Femur (tissue), 1 donor: ENCODE measurements at regions not wholly inside any gene's neighbourhood (a gene's known extent, or its start where the extent isn't known, plus 50 kb on each side); places are given as distances from the start of the nearest gene placed in this dataset.

Source experiments
- DNase-seq: peaks from one replicate; pipeline ENCODE4 v3.0.0-alpha.2; 2017

DNA sequence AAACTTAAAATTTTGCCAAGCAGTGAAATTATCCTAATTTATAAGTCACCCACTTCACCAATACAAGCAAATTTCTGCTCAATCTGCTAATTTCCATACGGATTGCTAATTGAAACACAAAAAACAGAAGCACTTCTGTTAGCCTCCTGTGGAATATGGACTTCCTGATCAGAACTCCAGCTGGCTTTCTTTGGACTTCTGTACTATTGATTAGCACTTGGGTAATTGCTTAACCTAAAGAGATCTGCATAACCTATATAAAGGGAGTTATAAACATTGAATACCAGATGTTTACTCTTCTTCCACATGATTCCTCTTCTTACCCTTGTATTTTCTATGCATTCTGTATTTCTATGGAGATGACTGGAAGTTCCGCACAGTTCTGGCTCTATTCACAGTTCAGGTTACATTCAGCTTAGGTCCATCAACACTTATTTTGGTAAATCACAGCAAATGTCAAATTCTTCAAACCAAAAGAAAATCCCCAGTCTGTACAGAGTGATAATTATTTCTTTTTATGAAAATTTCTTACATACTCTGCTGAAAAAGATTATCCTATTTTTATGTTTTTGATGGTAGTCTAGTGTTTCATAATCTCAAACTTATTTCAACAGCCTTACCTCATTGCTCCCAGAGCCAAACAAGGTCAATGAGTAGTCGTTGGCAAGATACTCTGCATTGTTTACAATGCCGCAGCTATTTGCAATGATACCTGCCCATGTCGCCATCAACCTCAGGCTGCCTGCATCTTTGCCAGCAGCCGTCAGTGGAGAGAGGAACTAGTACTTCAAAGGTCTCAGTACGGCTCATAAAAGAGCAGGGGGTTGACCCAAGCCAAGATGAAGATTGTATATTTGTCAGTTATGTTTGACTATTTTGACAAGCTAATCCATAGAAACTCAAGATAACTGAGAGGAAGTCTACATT is 225.6 kb downstream of the AHR start:
- no peak for DNase-seq

DNA sequence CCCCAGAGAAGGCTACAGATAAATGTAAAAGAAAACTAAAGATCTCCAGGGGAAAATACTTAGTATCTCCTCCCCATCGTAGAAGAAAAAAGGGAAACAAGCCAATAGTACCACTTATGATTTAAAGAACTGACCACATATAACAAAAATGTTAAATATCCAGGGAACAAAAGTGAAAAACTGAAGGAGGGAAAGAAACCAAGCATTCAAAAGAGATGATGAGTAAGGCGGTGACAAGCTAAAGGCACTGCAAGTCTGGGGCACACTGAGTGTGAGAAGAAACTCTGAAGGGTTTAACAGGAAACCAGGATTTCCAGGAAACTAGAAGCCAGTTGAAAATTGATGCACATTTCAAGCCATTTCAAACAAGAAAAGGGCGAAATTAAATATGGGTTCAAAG is 226.3 kb downstream of the AHR start:
- DNase-seq = no peak

DNA sequence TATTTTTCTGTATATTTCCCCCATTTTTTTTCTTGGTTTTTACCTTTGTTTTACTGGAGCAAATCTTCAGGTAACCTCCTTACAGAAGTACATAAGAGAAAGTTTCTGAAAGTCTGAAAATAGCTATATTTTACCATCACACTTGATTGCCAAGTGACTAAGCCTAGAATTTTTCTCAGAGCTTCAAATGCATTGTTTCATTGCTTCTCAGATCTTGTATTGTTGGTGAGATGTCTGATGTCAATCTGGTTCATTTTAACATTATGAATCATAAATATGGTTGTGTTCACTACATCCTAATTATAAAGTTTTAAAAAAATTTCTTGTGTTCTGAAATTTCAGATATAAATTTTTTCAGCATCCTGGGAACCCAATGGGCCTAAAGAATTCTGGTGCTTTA is 228.2 kb downstream of the AHR start:
- DNase-seq = no peak

DNA sequence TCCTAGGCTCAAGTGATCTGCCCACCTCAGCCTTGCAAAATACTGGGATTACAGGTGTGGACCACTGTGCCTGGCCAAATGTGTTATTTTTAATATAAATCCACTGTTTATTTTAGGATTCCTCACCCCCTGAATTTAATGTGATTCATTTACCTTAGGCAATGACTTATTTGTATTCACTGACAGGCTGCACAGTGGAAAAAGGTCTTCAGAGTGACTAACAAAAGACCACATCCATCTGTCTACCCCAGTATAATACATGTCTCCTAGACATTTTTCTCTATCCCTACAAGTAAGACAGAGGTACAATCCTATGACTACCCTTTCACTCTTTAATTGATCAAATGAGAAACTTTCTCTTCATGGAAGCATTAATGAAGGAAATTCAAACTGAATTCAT is 230.2 kb downstream of the AHR start:
- DNase-seq = no peak

DNA sequence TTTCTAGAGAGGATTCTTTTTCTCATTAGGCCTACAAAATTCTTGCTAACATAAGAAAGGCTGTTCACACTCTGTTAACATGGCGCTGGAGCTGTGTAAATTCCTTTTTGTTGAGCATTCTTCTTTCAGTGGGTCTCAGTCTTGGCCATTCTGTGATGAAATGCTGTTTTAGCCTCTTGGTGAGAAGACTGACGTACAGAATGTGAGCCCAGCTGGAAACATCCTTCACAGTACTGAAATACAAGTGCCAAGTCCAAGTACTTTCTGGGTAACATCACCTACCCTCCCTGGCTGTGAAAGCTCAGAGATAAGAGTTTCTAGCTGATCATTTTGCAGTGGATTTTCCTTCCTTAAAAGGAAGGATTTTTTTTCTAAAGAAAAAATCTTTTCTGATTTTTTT is 231.8 kb downstream of the AHR start:
- no peak for DNase-seq

DNA sequence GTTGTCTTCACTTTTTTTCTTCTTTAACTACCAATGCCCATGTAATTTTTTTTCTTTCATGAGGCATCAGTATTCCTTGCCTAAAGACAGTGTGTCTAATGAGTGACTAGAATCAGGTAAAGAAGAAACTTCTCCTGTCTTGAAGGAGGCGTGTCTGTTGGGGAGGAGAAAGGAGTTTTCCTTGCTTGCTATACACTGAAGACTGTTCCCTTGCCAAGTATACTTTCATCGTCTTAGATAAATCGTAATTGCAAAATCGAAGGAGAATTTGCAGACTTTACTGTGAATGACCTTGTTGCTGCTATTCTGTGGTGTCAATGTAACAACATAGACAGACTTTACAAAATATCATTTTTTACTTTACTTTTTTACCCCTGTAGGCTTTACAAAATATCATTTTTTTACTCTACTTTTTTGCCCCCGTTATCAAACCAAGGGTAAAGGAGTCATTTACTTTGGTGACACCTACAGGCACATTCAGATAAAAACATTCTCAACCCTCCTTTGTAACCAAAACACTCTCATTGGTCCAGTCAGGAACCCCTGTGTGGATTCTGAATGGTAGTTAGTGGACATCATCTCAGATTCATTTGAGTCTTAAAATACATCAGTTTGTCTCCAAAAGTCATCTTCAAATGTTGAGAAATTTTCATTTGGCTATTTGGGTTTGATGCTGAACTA is 232.4 kb downstream of the AHR start:
- DNase-seq = no peak

DNA sequence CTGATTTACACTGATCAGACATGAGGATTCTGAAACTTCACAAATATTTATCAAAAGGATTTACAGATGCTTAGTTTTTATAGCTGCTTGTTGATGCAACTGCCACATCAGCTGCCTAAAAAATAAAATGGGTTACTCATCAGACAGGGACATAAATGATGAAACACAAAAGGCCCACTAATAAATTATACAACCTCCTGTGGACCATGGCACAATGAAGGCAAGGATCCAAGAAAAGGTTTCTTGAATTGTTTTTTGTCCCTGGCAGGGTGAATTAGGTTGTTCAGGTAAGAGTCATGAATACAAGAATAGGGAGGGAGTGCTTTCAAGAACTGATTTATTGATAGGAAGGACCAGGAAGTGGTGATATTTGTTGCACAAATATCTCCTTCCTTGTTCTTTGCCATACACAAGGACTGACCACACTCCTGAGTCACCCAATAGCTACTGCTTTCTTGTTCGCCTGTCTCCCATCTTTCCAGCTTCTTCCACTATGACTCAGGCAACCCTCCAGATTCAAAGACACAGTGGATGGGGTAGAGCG is 234.5 kb downstream of the AHR start:
- DNase-seq = no peak

DNA sequence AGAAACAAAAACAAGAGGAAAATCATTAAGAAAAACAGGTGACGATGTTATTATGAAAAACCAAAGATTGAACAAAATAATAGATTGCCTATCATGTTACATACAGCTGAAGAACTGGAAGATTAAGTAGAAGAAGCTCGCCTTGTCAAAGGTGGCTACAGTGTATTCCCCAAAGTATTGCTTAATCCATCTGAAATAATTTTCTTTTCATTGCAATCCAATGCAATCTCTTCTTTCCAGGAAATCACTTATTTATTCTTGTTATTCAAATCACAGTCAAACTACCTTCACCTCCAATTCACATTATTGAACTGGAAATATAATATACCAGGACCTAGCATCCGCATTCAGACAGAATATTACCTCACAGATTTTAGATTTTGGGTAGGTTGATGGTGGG is 235.9 kb downstream of the AHR start:
- DNase-seq = no peak

DNA sequence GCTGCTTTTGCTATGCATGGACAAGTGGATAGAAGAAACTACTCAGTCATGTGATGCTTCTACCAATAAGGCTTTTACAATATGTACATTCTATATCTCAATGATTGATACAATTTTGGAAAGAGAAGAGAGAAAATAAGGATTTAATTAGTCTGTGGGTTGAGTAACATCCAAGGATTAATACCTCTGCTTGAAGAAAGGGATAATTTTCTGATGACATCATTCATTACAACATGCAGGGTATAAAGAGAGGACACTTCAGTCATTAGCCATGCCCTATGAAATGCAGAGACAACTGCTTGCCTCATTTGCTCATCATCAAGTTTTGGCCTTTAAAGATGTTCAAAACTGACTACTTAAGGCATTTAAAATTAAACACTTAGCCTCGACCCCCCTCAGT is 237.3 kb downstream of the AHR start:
- DNase-seq = no peak

DNA sequence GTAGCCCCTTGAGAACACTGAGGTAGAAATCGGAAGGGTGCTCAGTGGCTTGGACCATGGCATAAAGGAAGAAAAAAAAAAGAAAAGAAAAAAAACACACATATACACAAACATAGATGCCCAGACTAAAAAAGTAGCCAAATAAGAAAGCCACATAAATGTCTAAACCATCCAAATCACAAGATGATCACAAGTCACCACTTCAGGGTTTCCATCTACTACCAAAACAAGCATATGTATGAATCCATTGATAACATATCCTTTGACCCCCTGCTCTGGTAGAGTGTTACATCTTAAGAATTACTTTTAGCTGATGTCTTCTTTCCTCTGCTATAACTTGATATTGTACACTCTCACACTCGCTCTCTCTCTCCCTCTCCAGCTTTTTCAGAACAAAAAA is 245.9 kb downstream of the AHR start:
- DNase-seq = no peak

DNA sequence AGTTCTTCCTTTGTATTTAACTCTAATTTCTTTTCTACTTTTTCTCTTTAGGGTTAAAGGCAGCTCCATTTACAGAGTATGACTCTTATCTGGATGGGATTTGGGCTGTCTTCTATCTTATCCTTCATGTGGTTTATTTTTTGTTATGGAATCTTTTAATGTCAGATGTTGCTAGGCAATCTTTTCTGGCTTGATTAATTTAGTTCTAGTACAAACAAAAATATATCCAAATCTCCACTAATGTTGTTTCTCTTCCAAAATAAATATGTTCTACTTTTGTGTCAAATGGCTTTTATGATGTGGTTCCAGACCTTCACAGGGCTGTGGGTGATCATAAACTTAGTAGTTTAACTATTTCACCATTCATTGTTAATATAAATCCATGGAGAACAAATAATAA is 246.9 kb downstream of the AHR start:
- no peak for DNase-seq

DNA sequence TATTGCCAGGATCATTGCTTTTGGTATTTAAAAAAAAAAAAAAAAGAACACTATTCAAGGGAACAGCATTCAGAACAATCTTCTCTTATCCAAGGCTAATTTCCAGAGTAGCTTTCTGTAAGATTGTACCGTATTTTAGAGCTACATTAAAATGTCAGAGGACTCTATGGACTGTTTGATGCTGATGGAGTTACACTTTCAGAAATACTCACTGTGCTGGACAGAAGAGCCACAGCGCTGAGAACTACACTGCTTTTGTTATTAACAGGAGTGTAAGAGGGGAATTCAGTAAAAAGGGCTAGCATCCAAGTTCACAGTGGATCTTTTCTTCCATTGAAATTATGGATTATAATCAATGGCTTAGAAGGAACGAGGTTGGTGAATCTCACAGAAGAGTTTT is 247.7 kb downstream of the AHR start:
- no peak for DNase-seq

DNA sequence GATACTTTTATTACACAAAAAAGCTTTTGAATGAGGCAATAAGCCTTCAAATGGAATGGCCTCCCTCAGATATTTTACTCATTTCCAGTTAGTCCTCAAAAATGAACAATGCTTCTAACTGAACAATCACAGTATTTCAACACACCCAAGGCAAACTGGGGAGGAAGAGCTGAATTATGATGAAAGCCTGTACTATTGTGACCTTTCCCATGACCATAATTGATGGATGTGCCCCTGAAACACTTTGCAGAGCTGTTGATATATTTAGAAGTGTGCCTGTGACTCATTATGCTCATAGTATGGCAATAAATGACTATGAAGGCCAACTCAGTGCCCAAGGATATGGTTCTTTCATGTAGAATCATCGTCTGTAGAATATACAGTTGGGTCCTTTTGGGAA is 248.1 kb downstream of the AHR start:
- no peak for DNase-seq

DNA sequence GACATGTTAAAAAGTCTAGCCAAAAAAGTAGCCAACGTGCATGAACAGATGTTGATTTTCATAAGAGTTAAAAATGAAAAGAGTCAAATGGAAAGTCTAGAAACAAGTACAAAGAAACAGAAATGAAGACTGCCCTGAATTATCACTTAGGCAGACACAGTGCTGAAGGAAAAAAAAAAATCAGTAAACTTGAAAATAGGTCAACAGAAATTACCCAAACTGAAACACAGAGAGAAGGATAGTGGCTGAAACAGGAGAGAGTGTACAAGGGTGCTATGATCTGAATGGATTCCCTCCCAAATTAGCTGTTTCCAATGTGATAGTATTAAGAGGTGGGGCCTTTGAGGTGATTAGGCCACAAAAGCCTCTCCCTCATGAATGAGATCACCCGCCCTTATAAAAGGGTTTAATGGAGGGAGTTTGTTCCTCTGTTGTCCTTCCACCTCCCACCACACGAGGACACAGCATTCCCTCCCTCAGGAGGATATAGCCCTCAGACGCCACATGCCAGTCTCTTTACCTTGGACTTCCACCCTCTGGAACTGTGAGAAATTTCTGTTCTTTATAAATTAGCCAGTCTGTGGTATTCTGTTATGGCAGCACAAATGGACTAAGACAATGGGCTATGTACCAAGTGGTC is 249.7 kb downstream of the AHR start:
- DNase-seq = no peak

DNA sequence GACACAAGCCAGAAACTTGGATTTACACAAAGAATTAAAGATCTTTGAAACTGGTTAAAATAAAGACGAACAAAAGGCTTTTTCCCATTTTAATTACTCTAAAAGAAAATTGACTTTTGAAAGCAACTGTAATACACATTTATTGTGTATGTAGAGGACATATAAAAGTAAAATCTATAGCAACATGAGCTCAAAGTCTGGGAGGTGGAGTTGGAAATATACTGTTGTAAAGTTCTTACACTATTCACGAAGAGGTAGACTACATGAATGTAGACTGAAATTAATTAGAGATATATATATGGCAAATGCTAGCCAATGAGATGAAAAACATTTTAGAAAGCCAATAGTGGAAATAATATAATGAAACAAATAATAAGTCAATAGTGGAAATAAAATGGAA is 251.0 kb downstream of the AHR start:
- no peak for DNase-seq

DNA sequence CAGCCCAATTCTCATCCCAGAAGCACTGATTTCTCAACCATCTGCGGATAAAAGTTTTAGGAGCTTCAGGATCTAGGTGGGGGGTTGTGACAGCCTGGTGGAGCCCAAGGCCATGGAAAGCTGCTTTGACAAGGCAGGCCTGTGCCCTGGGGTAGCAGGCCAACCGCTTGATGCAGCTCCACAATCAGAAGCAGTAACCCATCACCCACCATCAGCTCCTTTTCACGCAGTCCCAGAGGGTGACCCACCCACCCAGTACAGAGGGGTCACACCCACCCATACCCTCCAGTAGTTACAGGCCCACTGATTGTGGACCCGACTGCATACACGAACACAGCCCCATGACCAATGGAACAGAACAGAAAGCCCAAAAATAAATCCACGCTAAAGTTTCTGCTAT is 253.9 kb downstream of the AHR start:
- DNase-seq = no peak

DNA sequence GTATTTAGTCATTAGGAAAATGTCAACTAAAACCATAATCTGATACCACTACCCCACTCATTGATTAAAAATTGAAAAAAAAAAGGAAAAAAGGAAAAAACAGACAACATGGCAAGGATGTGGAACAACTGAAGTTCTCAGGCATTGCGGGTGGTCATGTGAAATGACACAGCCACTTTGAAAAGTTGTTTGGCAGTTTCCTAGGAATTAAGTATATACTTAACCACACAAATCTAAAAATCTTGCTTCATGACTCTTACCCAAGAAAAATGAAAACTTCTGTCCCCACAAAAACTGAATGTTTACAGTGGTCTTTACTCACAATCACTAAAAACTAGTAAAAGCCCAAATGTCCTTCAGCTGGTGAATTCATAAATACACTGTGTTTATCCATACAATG is 254.5 kb downstream of the AHR start:
- no peak for DNase-seq

DNA sequence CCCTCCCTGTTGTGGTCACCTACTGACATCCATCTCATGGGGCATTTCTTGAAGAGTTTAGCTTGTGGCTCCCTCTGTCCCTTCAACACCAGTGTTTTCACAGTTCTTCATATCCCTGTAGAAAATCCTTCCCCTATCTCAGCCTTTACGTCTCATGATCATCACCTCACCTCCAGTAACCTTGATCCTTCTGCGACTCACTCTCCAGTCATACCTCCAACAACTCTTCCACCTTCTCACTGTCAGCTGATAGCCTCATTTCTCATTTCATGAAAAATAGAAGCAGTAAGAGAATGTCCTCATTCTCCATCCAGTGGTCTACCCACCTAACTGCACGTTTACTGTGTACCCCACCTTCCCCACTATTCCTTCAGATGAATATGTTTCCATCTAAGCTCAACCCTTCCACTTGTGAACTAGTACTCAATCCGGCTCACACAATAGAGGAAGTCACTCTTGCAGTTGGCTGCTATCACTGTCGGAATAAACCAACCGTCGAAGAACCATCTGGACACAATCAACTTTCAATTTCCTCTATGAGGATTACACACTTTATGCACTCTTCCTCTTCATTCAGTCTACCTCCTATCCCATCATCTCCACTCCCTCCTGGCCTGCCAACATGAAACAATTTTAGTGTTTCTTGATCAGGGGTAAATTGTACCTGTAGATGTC is 256.0 kb downstream of the AHR start:
- no peak for DNase-seq

DNA sequence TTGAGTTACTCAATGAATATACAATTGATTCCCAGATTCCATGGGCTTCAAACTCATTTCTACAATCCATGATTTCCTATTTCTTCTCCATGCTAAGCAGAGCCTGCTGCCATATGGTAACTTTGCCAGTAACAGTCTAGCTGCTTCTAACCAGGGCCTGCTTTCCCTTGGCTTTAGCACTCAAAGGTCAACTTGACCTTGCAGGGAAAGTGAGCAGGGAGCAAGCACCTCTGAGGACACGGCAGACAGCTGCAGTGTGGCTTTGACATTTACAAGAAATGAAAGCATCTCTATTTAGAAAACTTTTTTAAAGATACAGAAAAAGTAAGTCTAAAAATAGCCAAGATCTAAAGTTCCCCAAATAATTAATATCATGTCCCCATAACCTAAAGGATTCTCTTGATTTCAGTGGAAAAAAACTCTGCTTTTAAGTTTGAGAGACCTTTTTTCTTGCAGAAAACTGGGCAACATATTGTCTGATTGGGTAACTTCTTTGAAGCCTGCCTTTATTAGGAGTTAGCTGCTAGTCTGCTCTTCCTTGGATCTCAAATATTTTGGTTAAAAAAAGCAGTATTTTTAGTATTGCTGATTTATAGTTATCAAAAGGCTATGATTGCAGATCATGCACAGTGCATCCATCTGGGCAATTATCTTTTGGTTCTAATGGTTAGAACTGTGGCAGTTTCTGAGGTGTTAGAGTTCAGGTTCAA is 257.9 kb downstream of the AHR start:
- no peak for DNase-seq

DNA sequence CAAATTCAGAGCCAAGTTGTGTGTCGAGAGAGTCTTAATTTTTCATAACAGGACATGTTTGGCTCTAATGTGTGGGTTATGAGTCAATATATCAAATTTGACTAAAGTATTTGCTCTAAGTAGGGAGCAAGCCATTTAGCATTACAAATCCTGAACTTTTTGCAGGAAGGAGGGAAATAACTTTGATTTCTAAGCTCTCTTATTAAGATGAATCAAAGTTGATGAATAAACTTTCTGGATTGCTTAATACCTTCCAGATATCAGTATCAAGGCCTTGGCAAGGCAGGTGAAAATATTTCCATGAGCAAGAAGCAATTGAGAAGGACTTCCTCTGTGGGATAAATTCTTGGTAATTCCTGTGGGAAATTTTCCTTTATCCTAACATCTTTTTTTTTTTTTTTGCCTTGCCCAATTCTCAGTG is 258.8 kb downstream of the AHR start:
- no peak for DNase-seq

DNA sequence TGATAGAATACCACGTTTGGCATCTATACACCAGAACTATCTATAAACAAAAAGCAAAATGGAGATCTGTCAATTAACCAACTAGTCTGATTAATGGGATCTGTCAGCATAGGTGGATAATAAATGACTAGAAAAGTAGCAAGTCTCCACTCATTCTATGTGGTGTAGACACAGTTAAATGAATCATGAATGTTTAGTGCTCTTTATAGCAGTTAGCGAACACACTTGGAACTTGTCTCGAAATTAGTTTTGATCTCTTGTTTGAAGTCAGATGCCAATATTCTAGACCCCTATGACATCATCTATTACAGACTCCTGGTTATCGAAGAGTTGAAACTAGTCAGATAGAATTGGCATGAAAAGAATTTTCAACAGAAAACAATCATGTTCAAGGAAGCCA is 259.7 kb downstream of the AHR start:
- DNase-seq = no peak

DNA sequence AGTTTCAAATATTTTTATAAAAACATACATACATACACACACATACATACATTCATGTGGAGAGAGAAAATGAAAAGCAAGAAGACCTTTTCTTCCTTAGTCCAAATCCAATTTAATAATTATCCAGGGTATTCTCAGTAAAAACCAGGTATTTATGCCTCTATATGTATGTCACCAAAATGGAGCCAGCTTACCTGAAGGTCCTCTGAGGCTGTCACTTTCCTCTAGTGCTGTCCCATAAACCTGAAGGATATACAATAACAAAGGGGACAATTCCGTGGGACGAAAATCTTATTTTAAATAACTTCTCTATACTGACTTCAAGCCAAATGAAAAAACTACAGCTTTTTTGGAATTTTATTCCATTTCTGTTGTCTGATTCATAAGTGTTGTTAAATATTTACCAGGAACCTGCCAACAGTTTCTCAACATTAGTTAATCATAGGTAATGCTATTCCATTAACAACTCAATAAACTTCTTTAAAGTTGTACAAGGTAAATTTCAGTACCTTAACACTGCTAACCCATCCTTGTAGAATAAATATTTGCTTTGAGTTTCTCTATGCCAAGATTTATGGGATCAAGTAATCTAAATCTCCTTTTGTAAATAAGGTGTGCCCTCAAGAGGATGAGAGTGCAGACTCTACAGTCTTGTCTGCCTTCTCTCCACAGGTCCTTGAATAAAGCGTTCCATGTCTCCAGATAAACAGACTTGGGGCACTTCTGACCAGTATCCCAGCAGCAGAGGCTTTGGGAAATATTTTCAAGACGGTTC is 260.3 kb downstream of the AHR start:
- no peak for DNase-seq
